H1 (cell line): ENCODE measurements at regions not wholly inside any gene's neighbourhood (a gene's known extent, or its start where the extent isn't known, plus 50 kb on each side); places are given as distances from the start of the nearest gene placed in this dataset.

ENCODE experiments used
- CTCF ChIA-PET: fragments of 300-600 bp; sonication (Branson Sonifier 250); formaldehyde crosslinking; loops from one replicate; lab custom pipeline; 2021; ENCODE audit not compliant: partially characterized antibody; lab: Charles Lee
- POLR2A ChIA-PET: fragments of 300-600 bp; sonication (Branson Sonifier 250); formaldehyde crosslinking; loops from one replicate; lab custom pipeline; 2021; ENCODE audit warnings: inconsistent platforms; ENCODE audit not compliant: partially characterized antibody; lab: Charles Lee
- DNase-seq, 2 experiments: peaks; one replicate each; pipeline versions ENCODE4 v3.0.0 to v3.0.0-alpha.2; 2010 to 2022; ENCODE audit warnings: low spot score in 2 of 2, low read depth in 1 of 2, mixed read lengths in 1 of 2
- FAIRE-seq: peaks from 2 replicates; lab custom pipeline; 2011; peaks lifted over from hg19 to GRCh38; lab: Jason Lieb, UNC
- H2AFZ ChIP-seq: 2 replicates; pipeline ENCODE4 v1.8.1; 2012; ENCODE audit warnings: low read length, inconsistent platforms
- H2AK5ac ChIP-seq: 2 replicates; pipeline ENCODE4 v1.6.1; 2013; ENCODE audit warnings: low read depth, low read length
- H2BK120ac ChIP-seq: replicated peaks from 2 replicates; pipeline ENCODE3; 2013; ENCODE audit warnings: low read depth, low read length, inconsistent platforms
- H2BK12ac ChIP-seq: 2 replicates; pipeline ENCODE4 v1.6.1; 2013; ENCODE audit warnings: low read depth, low read length
- H2BK15ac ChIP-seq: 2 replicates; pipeline ENCODE4 v1.6.1; 2013; ENCODE audit warnings: low read length
- H2BK20ac ChIP-seq: 2 replicates; pipeline ENCODE4 v1.6.1; 2013; ENCODE audit warnings: low read length
- H2BK5ac ChIP-seq: 2 replicates; pipeline ENCODE4 v1.6.1; 2013; ENCODE audit warnings: low read depth, low read length
- H3K14ac ChIP-seq: 2 replicates; pipeline ENCODE4 v1.6.1; 2013; ENCODE audit warnings: inconsistent platforms; ENCODE audit not compliant: insufficient read length
- H3K18ac ChIP-seq: 2 replicates; pipeline ENCODE4 v1.6.1; 2013; ENCODE audit warnings: low read length; ENCODE audit errors: extremely low read depth
- H3K23ac ChIP-seq: 2 replicates; pipeline ENCODE4 v1.6.1; 2013; ENCODE audit warnings: inconsistent platforms; ENCODE audit not compliant: insufficient read length
- H3K23me2 ChIP-seq: 2 replicates; pipeline ENCODE4 v1.6.1; 2013; ENCODE audit warnings: low read depth, low read length
- H3K27ac ChIP-seq: 2 replicates; pipeline ENCODE4 v1.6.1; 2011; ENCODE audit warnings: low read depth, low read length, inconsistent platforms
- H3K27me3 ChIP-seq, 4 experiments: replicated peaks in 1 of 4; 1 replicate in 1 of 4; 2 replicates in 3 of 4; pipeline versions ENCODE4 v1.6.1 to v1.8.1; 2011 to 2013; ENCODE audit warnings: low read length in 3 of 4, mild to moderate bottlenecking in 3 of 4, inconsistent platforms in 2 of 4, mixed read lengths in 2 of 4, moderate library complexity in 1 of 4; ENCODE audit not compliant: control insufficient read depth in 3 of 4, insufficient read depth in 3 of 4; ENCODE audit errors: extremely low read depth in 1 of 4
- H3K36me3 ChIP-seq, 4 experiments: 2 replicates each; pipeline versions ENCODE4 v1.6.1 to v1.8.1; 2011 to 2013; ENCODE audit warnings: mild to moderate bottlenecking in 4 of 4, low read length in 3 of 4, moderate library complexity in 2 of 4, control low read depth in 1 of 4, inconsistent platforms in 1 of 4; ENCODE audit not compliant: insufficient read depth in 4 of 4, control insufficient read depth in 2 of 4
- H3K4ac ChIP-seq: replicated peaks from 2 replicates; pipeline ENCODE3; 2013; ENCODE audit warnings: low read length, low read depth, mixed read lengths, inconsistent platforms; ENCODE audit not compliant: insufficient read length
- H3K4me1 ChIP-seq, 4 experiments: replicated peaks in 1 of 4; 1 replicate in 1 of 4; 2 replicates in 3 of 4; pipeline versions ENCODE4 v1.6.1 to v1.8.1; 2011 to 2013; ENCODE audit warnings: low read length in 3 of 4, inconsistent platforms in 2 of 4, mixed read lengths in 1 of 4; ENCODE audit not compliant: insufficient read depth in 4 of 4, control insufficient read depth in 3 of 4
- H3K4me2 ChIP-seq, 2 experiments: 2 replicates each; pipeline versions ENCODE4 v1.6.1 to v1.8.1; 2011 to 2013; ENCODE audit warnings: low read depth in 2 of 2, low read length in 2 of 2, control low read depth in 1 of 2, inconsistent platforms in 1 of 2, mild to moderate bottlenecking in 1 of 2; ENCODE audit not compliant: insufficient read depth in 1 of 2
- H3K4me3 ChIP-seq, 4 experiments: fragments of 200-600, 300-600 bp in 1 of 4; sonication (generic), shearing (Covaris generic), sonication (Bioruptor Twin) in 1 of 4; 2 replicates each; pipeline versions ENCODE4 v1.5.1 to v1.8.1; 2011 to 2016; ENCODE audit warnings: low read length in 4 of 4, low read depth in 3 of 4, control low read depth in 2 of 4, inconsistent platforms in 2 of 4, mild to moderate bottlenecking in 2 of 4, mixed read lengths in 1 of 4, moderate library complexity in 1 of 4; ENCODE audit not compliant: insufficient read depth in 2 of 4; ENCODE audit errors: extremely low read depth in 1 of 4
- H3K56ac ChIP-seq: replicated peaks from 2 replicates; pipeline ENCODE3; 2013; ENCODE audit warnings: low read depth, mild to moderate bottlenecking, mixed read lengths, low read length, inconsistent platforms; ENCODE audit not compliant: insufficient read length
- H3K79me1 ChIP-seq: 2 replicates; pipeline ENCODE4 v1.6.1; 2013; ENCODE audit warnings: low read depth, low read length, control low read depth
- H3K79me2 ChIP-seq, 2 experiments: 2 replicates each; pipeline versions ENCODE4 v1.6.1 to v1.8.1; 2012 to 2013; ENCODE audit warnings: low read length in 2 of 2, mild to moderate bottlenecking in 2 of 2, inconsistent platforms in 1 of 2; ENCODE audit not compliant: insufficient read depth in 2 of 2, control insufficient read depth in 1 of 2
- H3K9ac ChIP-seq, 4 experiments: replicated peaks in 1 of 4; 1 replicate in 1 of 4; 2 replicates in 3 of 4; pipeline versions ENCODE4 v1.6.1 to v1.8.1; 2011 to 2013; ENCODE audit warnings: low read depth in 3 of 4, low read length in 3 of 4, control low read depth in 2 of 4, mild to moderate bottlenecking in 2 of 4, moderate library complexity in 2 of 4, inconsistent platforms in 1 of 4; ENCODE audit errors: extremely low read depth in 1 of 4
- H3K9me3 ChIP-seq, 2 experiments: 2 replicates each; pipeline versions ENCODE4 v1.6.1 to v1.8.1; 2012 to 2013; ENCODE audit warnings: mild to moderate bottlenecking in 2 of 2, moderate library complexity in 2 of 2, control low read depth in 1 of 2, inconsistent platforms in 1 of 2, low read depth in 1 of 2, low read length in 1 of 2, mixed read lengths in 1 of 2; ENCODE audit not compliant: insufficient read depth in 2 of 2
- H4K20me1 ChIP-seq, 2 experiments: replicated peaks in 1 of 2; 2 replicates each; pipeline versions ENCODE3 to v1.8.1; 2011 to 2013; ENCODE audit warnings: inconsistent platforms in 2 of 2, low read length in 2 of 2, mild to moderate bottlenecking in 1 of 2; ENCODE audit not compliant: insufficient read depth in 2 of 2, control insufficient read depth in 1 of 2
- H4K5ac ChIP-seq: 2 replicates; pipeline ENCODE4 v1.6.1; 2013; ENCODE audit warnings: low read length, low read depth, mixed read lengths, inconsistent platforms; ENCODE audit not compliant: insufficient read length
- H4K8ac ChIP-seq: 2 replicates; pipeline ENCODE4 v1.8.0; 2013; ENCODE audit warnings: mild to moderate bottlenecking, moderate library complexity, low read length, inconsistent platforms; ENCODE audit not compliant: insufficient read depth; ENCODE audit errors: extremely low read depth
- H4K91ac ChIP-seq: replicated peaks from 2 replicates; pipeline ENCODE3; 2013; ENCODE audit warnings: low read length, mixed read lengths, inconsistent platforms; ENCODE audit not compliant: insufficient read length
- E2F6 ChIP-seq: IDR thresholded peaks from 2 replicates; pipeline ENCODE4 v1.6.1; 2012; ENCODE audit warnings: inconsistent platforms
- RBBP5 ChIP-seq: IDR thresholded peaks from 2 replicates; pipeline ENCODE4 v1.7.1; 2012; ENCODE audit warnings: low read depth, mild to moderate bottlenecking, inconsistent platforms, low read length, moderate library complexity, borderline replicate concordance
- SP1 ChIP-seq: IDR thresholded peaks from 2 replicates; pipeline ENCODE4 v1.6.1; 2011; ENCODE audit warnings: low read depth, low read length
- TEAD4 ChIP-seq: IDR thresholded peaks from 2 replicates; pipeline ENCODE4 v1.6.1; 2012; ENCODE audit warnings: low read depth, low read length, inconsistent platforms, mixed read lengths
- WGBS, 2 experiments: shearing (Covaris generic) in 1 of 2; methylation state at CpG; one replicate each; pipeline versions ENCODE4 v1.1.6 to v1.1.7; 2013 to 2015; ENCODE audit warnings: low lambda C conversion rate in 2 of 2, mixed read lengths in 2 of 2, inconsistent platforms in 1 of 2, low coverage in 1 of 2, missing lambda C conversion rate in 1 of 2; ENCODE audit not compliant: insufficient replicate concordance in 2 of 2, insufficient coverage in 1 of 2, insufficient read length in 1 of 2; ENCODE audit errors: extremely low coverage in 1 of 2, missing lambda C conversion rate in 1 of 2; 5-methylcytosine and 5-hydroxymethylcytosine counted together

- Histone ChIP-seq H3K27ac (no peak overlapping the region), H4K91ac (no peak overlapping the region), H3K79me1 (no peaks in the 10 kb centered on the region), H2AFZ (no peak overlapping the region), H3K4ac (no peak overlapping the region), H3K4me2 (no peak overlapping the region), H3K36me3 (no peaks in the 10 kb centered on the region), H3K27me3 (no peaks in the 10 kb centered on the region), H3K9me3 (no peaks in the 10 kb centered on the region), H2BK15ac (no peak overlapping the region), H3K9ac (no peak overlapping the region), H3K79me2 (no peaks in the 10 kb centered on the region), H3K56ac (no peak overlapping the region), H3K14ac (no peak overlapping the region), H4K5ac (no peak overlapping the region), H3K23me2 (no peaks in the 10 kb centered on the region), H3K23ac (no peak overlapping the region), H2BK20ac (no peak overlapping the region), H2BK120ac (no peak overlapping the region), H4K8ac (no peak overlapping the region), H4K20me1 (no peaks in the 10 kb centered on the region), H3K4me3 (no peak overlapping the region), H3K18ac (no peak overlapping the region), H2AK5ac (no peak overlapping the region), H2BK5ac (no peak overlapping the region), H2BK12ac (no peak overlapping the region), H3K4me1 (no peaks in the 10 kb centered on the region)
- FAIRE-seq: no peak
- ChIA-PET CTCF (interaction anchor here (0.7 kb wide), 1 partner anchor 1454 kb away, joined by 3 read pairs; no protein-coding TSS in a partner anchor), POLR2A (no interaction called here)
- WGBS, 2 experiments: 87% methylated on average over 1 of the region's 1 CpG; no CpG with 5 or more reads in 1 of the 2 experiments
- no peak for DNase-seq
- TF ChIP-seq E2F6 (no peak), RBBP5 (no peak), TEAD4 (no peak), SP1 (no peak)
Measured at GRCh38 chr3:107112356-107112755, 264.9 kb upstream of the CCDC54 start.
